Loucy (cell line): ENCODE measurements at regions not wholly inside any gene's neighbourhood (a gene's known extent, or its start where the extent isn't known, plus 50 kb on each side); places are given as distances from the start of the nearest gene placed in this dataset.

Experiments used
- H2AFZ ChIP-seq: fragments of 200-600 bp; sonication (generic); 2 replicates; pipeline ENCODE4 v1.6.0; 2016; ENCODE audit warnings: antibody characterized with exemption, mild to moderate bottlenecking, low read length, moderate library complexity
- H3F3A ChIP-seq: fragments of 200-600 bp; 2 replicates; pipeline ENCODE4 v1.6.0; 2016; ENCODE audit warnings: antibody characterized with exemption, low read depth, mild to moderate bottlenecking
- H3K27me3 ChIP-seq: fragments of 200-600 bp; sonication (generic); 2 replicates; pipeline ENCODE4 v1.6.1; 2014; ENCODE audit warnings: low read length, mild to moderate bottlenecking; ENCODE audit not compliant: insufficient read depth, poor library complexity, severe bottlenecking
- H3K36me3 ChIP-seq: fragments of 200-600 bp; sonication (generic); 2 replicates; pipeline ENCODE4 v1.6.1; 2016; ENCODE audit warnings: low read length; ENCODE audit not compliant: insufficient read depth
- H3K4me1 ChIP-seq: fragments of 200-600 bp; sonication (generic); 2 replicates; pipeline ENCODE4 v1.5.1; 2014; ENCODE audit warnings: low read length, mild to moderate bottlenecking; ENCODE audit not compliant: insufficient read depth, poor library complexity, severe bottlenecking
- H3K4me2 ChIP-seq: fragments of 200-600 bp; sonication (generic); 2 replicates; pipeline ENCODE4 v1.6.0; 2014; ENCODE audit warnings: antibody characterized with exemption, low read length, low read depth, mild to moderate bottlenecking; ENCODE audit not compliant: poor library complexity, severe bottlenecking
- H3K4me3 ChIP-seq: fragments of 200-600 bp; sonication (generic); 2 replicates; pipeline ENCODE4 v1.5.1; 2014; ENCODE audit warnings: low read length, mild to moderate bottlenecking, mixed read lengths; ENCODE audit not compliant: poor library complexity, severe bottlenecking
- H3K79me2 ChIP-seq: fragments of 200-600 bp; sonication (generic); 2 replicates; pipeline ENCODE4 v1.6.1; 2014; ENCODE audit warnings: low read length; ENCODE audit not compliant: insufficient read depth
- H3K9ac ChIP-seq: fragments of 200-600 bp; sonication (generic); 2 replicates; pipeline ENCODE4 v1.6.0; 2014; ENCODE audit warnings: mild to moderate bottlenecking, low read depth, low read length, moderate library complexity; ENCODE audit not compliant: poor library complexity, severe bottlenecking
- H3K9me2 ChIP-seq: fragments of 200-600 bp; sonication (generic); replicated peaks from 2 replicates; pipeline ENCODE4 v1.6.1; 2016; ENCODE audit warnings: low read depth, low read length, mixed read lengths
- H3K9me3 ChIP-seq: fragments of 200-600 bp; sonication (generic); 2 replicates; pipeline ENCODE4 v1.6.1; 2014; ENCODE audit warnings: mild to moderate bottlenecking, antibody characterized with exemption, low read length, low read depth; ENCODE audit not compliant: insufficient read depth
- H4K20me1 ChIP-seq: fragments of 200-600 bp; sonication (generic); 2 replicates; pipeline ENCODE4 v1.6.0; 2014; ENCODE audit warnings: antibody characterized with exemption, low read length, mild to moderate bottlenecking; ENCODE audit not compliant: insufficient read depth, poor library complexity, severe bottlenecking
- CTCF ChIP-seq: fragments of 200-600 bp; sonication (generic); conservative IDR thresholded peaks from 2 replicates; pipeline ENCODE4 v1.5.1; 2014; ENCODE audit warnings: mild to moderate bottlenecking, antibody characterized with exemption, low read length
- EZH2phosphoT487 ChIP-seq: fragments of 200-600 bp; IDR thresholded peaks from 2 replicates; pipeline ENCODE4 v1.6.1; 2018; ENCODE audit warnings: antibody characterized with exemption, mild to moderate bottlenecking, moderate library complexity, borderline replicate concordance

- Histone ChIP-seq H3K4me3 (no peak overlapping the region), H3K4me1 (no peaks in the 10 kb centered on the region), H2AFZ (no peak overlapping the region), H3K9ac (no peak overlapping the region), H3K36me3 (no peaks in the 10 kb centered on the region), H3K9me3 (no peaks in the 10 kb centered on the region; the same call in 1 of the 2 replicates), H3F3A (no peaks in the 10 kb centered on the region), H3K27me3 (no peaks in the 10 kb centered on the region), H3K4me2 (no peak overlapping the region), H4K20me1 (no peaks in the 10 kb centered on the region), H3K9me2 (no peaks in the 10 kb centered on the region), H3K79me2 (no peaks in the 10 kb centered on the region)
- TF ChIP-seq EZH2phosphoT487: no peak
- TF ChIP-seq CTCF: no peak
These were observed 97.8 kb downstream of the ASB1 start for GRCh38 chr2:238524426-238524983.

- H3K9ac ChIP-seq: no peak overlapping the region
- H2AFZ ChIP-seq: no peak overlapping the region
- H3K9me3 ChIP-seq: peaks cover under 1% of the 10 kb centered on the region; the same call in 1 of the 2 replicates
- no peaks in the 10 kb centered on the region for H3K79me2 ChIP-seq
- H3K4me2 ChIP-seq: no peak overlapping the region
- H3K9me2 ChIP-seq: no peaks in the 10 kb centered on the region
- no peaks in the 10 kb centered on the region for H3F3A ChIP-seq
- no peaks in the 10 kb centered on the region for H3K4me1 ChIP-seq
- no peaks in the 10 kb centered on the region for H4K20me1 ChIP-seq
- TF ChIP-seq EZH2phosphoT487 (no peak), CTCF (no peak)
- no peaks in the 10 kb centered on the region for H3K27me3 ChIP-seq
- H3K4me3 ChIP-seq: no peak overlapping the region
- H3K36me3 ChIP-seq: no peaks in the 10 kb centered on the region
These were observed 99.3 kb downstream of the ASB1 start for GRCh38 chr2:238525990-238526389.

- no peak overlapping the region for H3K4me2 ChIP-seq
- no peaks in the 10 kb centered on the region for H3K79me2 ChIP-seq
- H3K36me3 ChIP-seq: no peaks in the 10 kb centered on the region
- peaks cover 11% of the 10 kb centered on the region; the same call in 1 of the 2 replicates for H3K9me3 ChIP-seq
- H3K9ac ChIP-seq: no peak overlapping the region
- H3K9me2 ChIP-seq: no peaks in the 10 kb centered on the region
- no peak for TF ChIP-seq EZH2phosphoT487
- no peak for TF ChIP-seq CTCF
- no peaks in the 10 kb centered on the region for H4K20me1 ChIP-seq
- H3F3A ChIP-seq: no peaks in the 10 kb centered on the region
- H3K4me3 ChIP-seq: no peak overlapping the region
- no peak overlapping the region for H2AFZ ChIP-seq
- no peaks in the 10 kb centered on the region for H3K4me1 ChIP-seq
- no peaks in the 10 kb centered on the region for H3K27me3 ChIP-seq
These were observed 100.8 kb downstream of the ASB1 start for GRCh38 chr2:238527565-238527964.
